ENCODE measurements at regions not wholly inside any gene's neighbourhood (a gene's known extent, or its start where the extent isn't known, plus 50 kb on each side); places are given as distances from the start of the nearest gene placed in this dataset.
"Not testable (repeated sequence)": the region's sequence is repeated elsewhere in the genome, so short reads cannot be mapped to it uniquely, and the experiment has no call there.

- intact Hi-C loops (cut with micrococcal nuclease), result no loop called here
- Mint-ChIP-seq H3K27ac (no peak overlapping the region), H3K9me3 (peaks cover 23% of the 10 kb centered on the region), H3K27me3 (no peaks in the 10 kb centered on the region), H3K4me1 (ENCODE audit: low read depth) (no peaks in the 10 kb centered on the region), H3K4me3 (no peak overlapping the region), H3K36me3 (ENCODE audit: low read depth) (no peaks in the 10 kb centered on the region)
Measured at GRCh38 chr12:73632191-73632590, 905.4 kb upstream of the ATXN7L3B start.

- peaks cover 23% of the 10 kb centered on the region for H3K9me3 Mint-ChIP-seq
- no peaks in the 10 kb centered on the region for H3K36me3 Mint-ChIP-seq (ENCODE audit: low read depth)
- no peak overlapping the region for H3K4me3 Mint-ChIP-seq
- no peaks in the 10 kb centered on the region for H3K4me1 Mint-ChIP-seq (ENCODE audit: low read depth)
- intact Hi-C loops (cut with micrococcal nuclease), result no loop called here
- no peaks in the 10 kb centered on the region for H3K27me3 Mint-ChIP-seq
- H3K27ac Mint-ChIP-seq, result no peak overlapping the region
Measured at GRCh38 chr12:73632661-73633060, 905.0 kb upstream of the ATXN7L3B start.

- intact Hi-C loops (cut with micrococcal nuclease); H3K36me3 Mint-ChIP-seq (ENCODE audit: low read depth); H3K27ac Mint-ChIP-seq; H3K4me1 Mint-ChIP-seq (ENCODE audit: low read depth); H3K4me3 Mint-ChIP-seq; H3K27me3 Mint-ChIP-seq: not testable (repeated sequence)
- H3K9me3 Mint-ChIP-seq, result peaks cover 40% of the 10 kb centered on the region
Measured at GRCh38 chr12:73639397-73639796, 898.2 kb upstream of the ATXN7L3B start.

- H3K27ac Mint-ChIP-seq, result no peak overlapping the region
- H3K4me3 Mint-ChIP-seq, result no peak overlapping the region
- intact Hi-C loops (cut with micrococcal nuclease), result no loop called here
- H3K4me1 Mint-ChIP-seq (ENCODE audit: low read depth), result no peaks in the 10 kb centered on the region
- H3K9me3 Mint-ChIP-seq, result peaks cover 34% of the 10 kb centered on the region
- H3K36me3 Mint-ChIP-seq (ENCODE audit: low read depth), result no peaks in the 10 kb centered on the region
- no peaks in the 10 kb centered on the region for H3K27me3 Mint-ChIP-seq
Measured at GRCh38 chr12:73656375-73656774, 881.3 kb upstream of the ATXN7L3B start.

GRCh38 chr12:73659802-73660201, 877.8 kb upstream of the ATXN7L3B start:
- Mint-ChIP-seq H3K36me3 (ENCODE audit: low read depth) (no peaks in the 10 kb centered on the region), H3K4me3 (no peak overlapping the region), H3K27ac (no peak overlapping the region), H3K4me1 (ENCODE audit: low read depth) (no peaks in the 10 kb centered on the region), H3K27me3 (no peaks in the 10 kb centered on the region), H3K9me3 (peaks cover 20% of the 10 kb centered on the region)
- intact Hi-C loops (cut with micrococcal nuclease), result no loop called here

- no peaks in the 10 kb centered on the region for H3K4me1 Mint-ChIP-seq (ENCODE audit: low read depth)
- no peak overlapping the region for H3K4me3 Mint-ChIP-seq
- no peaks in the 10 kb centered on the region for H3K27me3 Mint-ChIP-seq
- intact Hi-C loops (cut with micrococcal nuclease), result no loop called here
- H3K9me3 Mint-ChIP-seq, result peaks cover 22% of the 10 kb centered on the region
- H3K36me3 Mint-ChIP-seq (ENCODE audit: low read depth), result no peaks in the 10 kb centered on the region
- H3K27ac Mint-ChIP-seq, result no peak overlapping the region
Measured at GRCh38 chr12:73665193-73665592, 872.4 kb upstream of the ATXN7L3B start.

- H3K36me3 Mint-ChIP-seq (ENCODE audit: low read depth); H3K4me3 Mint-ChIP-seq; H3K27ac Mint-ChIP-seq; intact Hi-C loops (cut with micrococcal nuclease); H3K4me1 Mint-ChIP-seq (ENCODE audit: low read depth); H3K27me3 Mint-ChIP-seq: not testable (repeated sequence)
- peaks cover 38% of the 10 kb centered on the region for H3K9me3 Mint-ChIP-seq
Measured at GRCh38 chr12:73671550-73671949, 866.1 kb upstream of the ATXN7L3B start.

GRCh38 chr12:73677520-73678291, 859.9 kb upstream of the ATXN7L3B start:
- Mint-ChIP-seq H3K27ac (no peak overlapping the region), H3K36me3 (ENCODE audit: low read depth) (no peaks in the 10 kb centered on the region), H3K4me3 (no peak overlapping the region), H3K4me1 (ENCODE audit: low read depth) (no peaks in the 10 kb centered on the region), H3K27me3 (no peaks in the 10 kb centered on the region), H3K9me3 (peaks cover 21% of the 10 kb centered on the region)
- intact Hi-C loops (cut with micrococcal nuclease), result no loop called here

- intact Hi-C loops (cut with micrococcal nuclease), result no loop called here
- Mint-ChIP-seq H3K4me1 (ENCODE audit: low read depth) (no peaks in the 10 kb centered on the region), H3K36me3 (ENCODE audit: low read depth) (no peaks in the 10 kb centered on the region), H3K4me3 (no peak overlapping the region), H3K27ac (no peak overlapping the region), H3K27me3 (no peaks in the 10 kb centered on the region), H3K9me3 (peaks cover 15% of the 10 kb centered on the region)
Measured at GRCh38 chr12:73678335-73678734, 859.3 kb upstream of the ATXN7L3B start.

- Mint-ChIP-seq H3K9me3 (peaks cover 34% of the 10 kb centered on the region), H3K36me3 (ENCODE audit: low read depth) (no peaks in the 10 kb centered on the region)
Measured at GRCh38 chr12:73699318-73699717, 838.3 kb upstream of the ATXN7L3B start.

GRCh38 chr12:73714655-73715054, 823.0 kb upstream of the ATXN7L3B start:
- H3K36me3 Mint-ChIP-seq (ENCODE audit: low read depth), result no peaks in the 10 kb centered on the region
- intact Hi-C loops (cut with micrococcal nuclease), result no loop called here
- H3K9me3 Mint-ChIP-seq, result no peaks in the 10 kb centered on the region
- H3K27me3 Mint-ChIP-seq, result no peaks in the 10 kb centered on the region
- no peak overlapping the region for H3K4me3 Mint-ChIP-seq
- H3K27ac Mint-ChIP-seq, result no peak overlapping the region
- no peaks in the 10 kb centered on the region for H3K4me1 Mint-ChIP-seq (ENCODE audit: low read depth)

More at GRCh38 chr12:73699318-73699717, 838.3 kb upstream of the ATXN7L3B start:
- no peaks in the 10 kb centered on the region for H3K4me1 Mint-ChIP-seq (ENCODE audit: low read depth)
- intact Hi-C loops (cut with micrococcal nuclease), result no loop called here
- H3K27me3 Mint-ChIP-seq, result no peaks in the 10 kb centered on the region
- no peak overlapping the region for H3K27ac Mint-ChIP-seq
- H3K4me3 Mint-ChIP-seq, result no peak overlapping the region

GRCh38 chr12:73716143-73716542, 821.5 kb upstream of the ATXN7L3B start:
- H3K4me1 Mint-ChIP-seq (ENCODE audit: low read depth); H3K9me3 Mint-ChIP-seq; H3K27ac Mint-ChIP-seq; H3K27me3 Mint-ChIP-seq; H3K36me3 Mint-ChIP-seq (ENCODE audit: low read depth); intact Hi-C loops (cut with micrococcal nuclease); H3K4me3 Mint-ChIP-seq: not testable (repeated sequence)

- Mint-ChIP-seq H3K4me3 (no peak overlapping the region), H3K27me3 (no peaks in the 10 kb centered on the region), H3K4me1 (ENCODE audit: low read depth) (no peaks in the 10 kb centered on the region), H3K27ac (no peak overlapping the region), H3K9me3 (peaks cover 10% of the 10 kb centered on the region), H3K36me3 (ENCODE audit: low read depth) (no peaks in the 10 kb centered on the region)
- intact Hi-C loops (cut with micrococcal nuclease), result no loop called here
Measured at GRCh38 chr12:73719223-73719622, 818.4 kb upstream of the ATXN7L3B start.

GRCh38 chr12:73726881-73727280, 810.8 kb upstream of the ATXN7L3B start:
- no peak overlapping the region for H3K4me3 Mint-ChIP-seq
- H3K27me3 Mint-ChIP-seq, result no peaks in the 10 kb centered on the region
- H3K36me3 Mint-ChIP-seq (ENCODE audit: low read depth), result no peaks in the 10 kb centered on the region
- intact Hi-C loops (cut with micrococcal nuclease), result no loop called here
- H3K4me1 Mint-ChIP-seq (ENCODE audit: low read depth), result no peaks in the 10 kb centered on the region
- peaks cover 17% of the 10 kb centered on the region for H3K9me3 Mint-ChIP-seq
- H3K27ac Mint-ChIP-seq, result no peak overlapping the region

GRCh38 chr12:73731658-73732057, 806.0 kb upstream of the ATXN7L3B start:
- Mint-ChIP-seq H3K4me1 (ENCODE audit: low read depth) (no peaks in the 10 kb centered on the region), H3K27ac (no peak overlapping the region), H3K9me3 (no peaks in the 10 kb centered on the region), H3K36me3 (ENCODE audit: low read depth) (no peaks in the 10 kb centered on the region), H3K4me3 (no peak overlapping the region), H3K27me3 (no peaks in the 10 kb centered on the region)
- intact Hi-C loops (cut with micrococcal nuclease), result no loop called here

All from dendritic cell treated with granulocyte-macrophage colony-stimulating factor and Interleukin-4, amounts not matched to agents 40 ng/mL and 50 ng/mL, for 4 days (primary cell).